HG03159 (cell line): ENCODE measurements at regions not wholly inside any gene's neighbourhood (a gene's known extent, or its start where the extent isn't known, plus 50 kb on each side); places are given as distances from the start of the nearest gene placed in this dataset.
"Not testable (repeated sequence)": the region's sequence is repeated elsewhere in the genome, so short reads cannot be mapped to it uniquely, and the experiment has no call there.

Source experiments
- ATAC-seq: cut with Tn5 transposase; IDR thresholded peaks from one replicate; pipeline ENCODE4 v1.9.1; 2021; ENCODE audit warnings: mild to moderate bottlenecking, moderate library complexity; ENCODE audit not compliant: unreplicated experiment

DNA sequence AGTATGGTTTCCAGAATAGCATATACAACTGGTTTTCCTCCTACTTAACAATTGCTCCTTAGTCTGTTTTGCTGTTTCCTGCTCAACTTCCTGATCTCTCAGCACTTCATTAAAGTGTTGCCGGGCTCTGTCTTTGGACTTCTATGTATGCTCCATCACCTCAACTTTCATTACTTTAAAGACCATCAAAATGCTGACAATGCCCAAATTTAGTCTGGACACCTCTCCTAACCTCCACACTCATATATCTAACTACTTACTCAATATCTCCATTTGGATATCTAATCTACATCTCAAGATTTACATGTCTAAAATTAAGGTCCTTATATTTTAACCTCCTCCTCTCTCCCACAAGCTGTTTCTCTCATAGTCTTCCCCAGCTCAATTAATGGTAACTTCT lies 54.4 kb upstream of the LGR5 start:
- ATAC-seq = no peak

DNA sequence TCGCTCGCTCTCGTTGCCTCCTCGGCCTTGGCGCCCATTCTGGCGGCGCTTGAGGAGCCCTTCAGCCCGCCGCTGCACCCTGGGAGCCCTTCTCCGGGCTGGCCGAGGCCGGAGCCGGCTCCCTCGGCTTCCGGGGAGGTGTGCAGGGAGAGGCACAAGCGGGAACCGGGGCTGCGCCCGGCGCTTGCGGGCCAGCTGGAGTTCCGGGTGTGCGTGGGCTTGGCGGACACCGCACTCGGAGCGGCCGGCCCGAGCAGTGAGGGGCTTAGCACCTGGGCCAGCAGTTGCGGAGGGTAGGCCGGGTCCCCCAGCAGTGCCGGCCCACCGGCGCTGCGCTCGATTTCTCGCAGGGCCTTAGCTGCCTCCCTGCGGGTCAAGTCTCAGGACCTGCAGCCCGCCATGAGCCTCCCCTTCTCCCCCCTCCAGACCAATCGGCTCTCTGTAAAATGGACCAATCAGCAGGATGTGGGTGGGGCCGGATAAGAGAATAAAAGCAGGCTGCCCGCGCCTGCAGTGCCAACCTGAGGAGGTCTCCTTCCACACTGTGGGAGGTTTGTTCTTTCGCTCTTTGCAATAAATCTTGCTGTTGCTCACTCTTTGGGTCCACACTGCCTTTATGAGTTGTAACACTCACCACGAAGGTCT lies 62.8 kb upstream of the LGR5 start:
- ATAC-seq = not testable (repeated sequence)

DNA sequence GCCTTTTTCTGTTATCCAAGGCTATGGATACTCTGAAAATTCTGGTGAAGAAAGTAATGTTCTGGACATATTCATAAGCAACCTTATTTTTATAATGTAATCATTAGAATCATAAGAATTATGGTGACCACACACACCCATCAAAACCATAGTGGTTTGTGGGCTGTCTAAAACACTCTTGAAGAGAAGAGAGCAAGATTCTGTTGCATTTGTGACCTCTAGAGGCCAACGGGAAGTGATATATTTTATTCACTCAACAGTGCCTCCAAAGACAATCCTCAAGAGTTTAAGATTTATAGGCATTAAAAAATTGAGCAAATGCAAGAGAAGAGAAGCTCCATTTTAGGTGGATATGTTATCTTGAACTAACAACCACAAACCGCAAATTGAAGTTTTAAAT lies 68.5 kb upstream of the LGR5 start:
- no peak for ATAC-seq

DNA sequence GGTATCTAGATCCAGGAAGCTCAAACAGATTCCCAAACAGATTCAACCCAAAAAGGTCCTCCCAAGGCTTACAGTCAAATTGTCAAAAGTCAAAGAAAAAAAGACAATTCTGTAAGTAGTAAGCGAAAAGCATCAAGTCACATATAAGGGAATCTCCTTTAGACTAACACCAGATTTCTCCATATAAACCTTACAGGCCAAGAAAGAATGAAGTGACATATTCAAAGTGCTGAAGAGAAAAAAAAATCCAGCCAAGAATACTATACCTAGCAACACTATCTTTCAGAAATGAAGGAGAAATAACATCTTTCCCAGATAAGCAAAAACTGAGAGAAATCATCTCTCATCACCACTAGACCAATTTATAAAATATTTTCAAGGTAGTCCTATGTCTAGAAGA lies 79.6 kb upstream of the LGR5 start:
- ATAC-seq = no peak

DNA sequence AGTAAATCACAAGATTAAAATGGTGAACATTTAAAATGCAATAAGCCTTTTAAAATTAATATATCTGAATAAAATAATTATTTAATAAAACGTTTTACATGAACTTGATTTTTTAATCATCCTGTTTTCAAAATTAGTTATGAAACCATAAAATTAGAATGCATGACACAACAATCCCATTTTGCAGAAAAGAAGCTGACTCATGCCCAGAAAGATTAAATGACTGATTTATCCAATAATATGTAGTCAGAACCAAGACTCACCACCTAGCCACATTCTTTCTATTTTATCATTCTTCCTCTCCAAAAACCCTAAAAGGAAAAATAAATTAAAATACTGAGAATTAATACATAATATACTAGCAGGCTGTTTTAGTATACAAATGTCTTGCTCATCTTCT lies 83.0 kb upstream of the LGR5 start:
- no peak for ATAC-seq

DNA sequence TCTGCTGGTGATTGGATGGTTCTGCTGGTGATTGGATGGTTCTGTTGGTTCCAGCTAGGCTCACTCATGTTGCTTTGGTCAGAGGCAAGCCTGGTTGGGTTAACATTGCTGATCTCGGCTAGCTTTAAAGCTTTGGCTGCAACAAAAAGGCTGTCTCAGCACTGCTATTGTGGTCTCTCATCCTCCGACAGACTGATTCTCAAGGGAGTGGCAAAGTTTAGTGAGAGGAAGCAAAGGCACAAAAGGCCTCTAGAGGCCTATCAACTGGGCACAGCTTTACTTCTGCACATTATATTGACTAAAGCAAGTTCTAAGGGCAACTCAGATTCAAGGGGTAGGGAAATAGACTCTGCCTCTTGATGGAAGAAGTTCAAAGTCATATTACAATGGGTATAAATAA lies 84.7 kb upstream of the LGR5 start:
- no peak for ATAC-seq

DNA sequence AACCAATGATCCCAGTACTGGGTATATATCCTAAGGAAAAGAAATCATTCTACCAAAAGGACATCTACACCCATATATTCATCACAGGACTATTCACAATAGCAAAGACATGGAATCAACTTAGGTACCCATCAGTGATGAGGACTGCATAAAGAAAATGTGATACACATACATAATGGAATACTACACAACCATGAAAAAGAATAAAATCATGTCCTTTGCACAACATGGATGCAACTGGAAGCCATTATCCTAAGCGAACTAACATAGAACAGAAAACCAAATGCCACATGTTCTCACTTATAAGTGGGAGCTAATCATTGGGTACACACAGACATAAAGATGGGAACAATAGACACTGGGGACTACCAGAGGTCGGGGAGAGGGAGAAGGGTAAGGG lies 86.0 kb upstream of the LGR5 start:
- no peak for ATAC-seq

DNA sequence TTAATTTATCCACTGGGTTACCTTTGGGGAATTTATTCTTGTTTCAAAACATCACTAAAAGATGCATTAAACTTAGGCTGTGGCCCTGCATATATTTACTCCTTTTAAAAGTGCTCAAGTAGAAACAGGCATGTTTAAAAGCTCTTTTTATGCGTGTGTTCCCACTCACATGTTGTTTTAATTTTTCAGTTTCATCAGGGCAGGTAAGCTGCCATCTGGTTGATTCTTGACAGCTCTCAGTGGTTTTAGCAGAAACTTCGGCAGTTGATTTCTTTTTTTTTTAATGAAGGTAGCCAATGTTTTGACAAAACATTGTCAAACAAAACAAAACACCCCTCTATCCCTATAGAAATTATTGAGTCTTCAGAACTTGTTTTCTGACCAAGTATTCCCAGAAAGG lies 89.6 kb upstream of the LGR5 start:
- ATAC-seq = no peak

DNA sequence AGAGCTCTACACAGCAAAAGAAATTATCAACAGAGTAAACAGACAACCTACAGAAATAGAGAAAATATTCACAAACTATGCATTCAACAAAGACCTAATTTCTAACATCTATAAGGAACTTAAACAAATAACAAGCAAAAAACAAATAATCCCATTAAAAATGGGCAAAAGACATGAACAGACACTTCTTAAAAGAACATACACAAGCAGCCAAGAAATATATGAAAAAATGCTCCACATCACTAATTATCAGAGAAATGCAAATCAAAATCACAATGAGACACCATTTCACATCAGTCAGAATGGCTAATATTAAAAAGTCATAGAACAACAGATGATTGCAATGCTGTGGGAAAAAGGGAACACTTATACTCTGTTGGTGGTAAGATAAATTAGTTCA lies 100.7 kb upstream of the LGR5 start:
- no peak for ATAC-seq

DNA sequence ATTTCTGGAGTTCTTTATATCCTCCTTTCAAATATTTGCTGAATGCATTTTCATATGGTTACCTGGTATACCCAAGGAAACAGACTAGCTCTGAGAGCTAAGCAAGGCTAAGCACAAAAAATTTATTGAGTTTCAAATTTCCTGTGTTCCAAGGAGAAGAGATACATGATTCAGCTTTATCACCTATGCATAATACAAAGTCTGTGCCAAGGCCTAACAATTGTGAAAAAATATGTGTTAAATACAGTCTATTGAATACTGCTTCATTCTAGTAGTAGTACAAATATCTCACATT lies 103.7 kb upstream of the LGR5 start:
- ATAC-seq = no peak

DNA sequence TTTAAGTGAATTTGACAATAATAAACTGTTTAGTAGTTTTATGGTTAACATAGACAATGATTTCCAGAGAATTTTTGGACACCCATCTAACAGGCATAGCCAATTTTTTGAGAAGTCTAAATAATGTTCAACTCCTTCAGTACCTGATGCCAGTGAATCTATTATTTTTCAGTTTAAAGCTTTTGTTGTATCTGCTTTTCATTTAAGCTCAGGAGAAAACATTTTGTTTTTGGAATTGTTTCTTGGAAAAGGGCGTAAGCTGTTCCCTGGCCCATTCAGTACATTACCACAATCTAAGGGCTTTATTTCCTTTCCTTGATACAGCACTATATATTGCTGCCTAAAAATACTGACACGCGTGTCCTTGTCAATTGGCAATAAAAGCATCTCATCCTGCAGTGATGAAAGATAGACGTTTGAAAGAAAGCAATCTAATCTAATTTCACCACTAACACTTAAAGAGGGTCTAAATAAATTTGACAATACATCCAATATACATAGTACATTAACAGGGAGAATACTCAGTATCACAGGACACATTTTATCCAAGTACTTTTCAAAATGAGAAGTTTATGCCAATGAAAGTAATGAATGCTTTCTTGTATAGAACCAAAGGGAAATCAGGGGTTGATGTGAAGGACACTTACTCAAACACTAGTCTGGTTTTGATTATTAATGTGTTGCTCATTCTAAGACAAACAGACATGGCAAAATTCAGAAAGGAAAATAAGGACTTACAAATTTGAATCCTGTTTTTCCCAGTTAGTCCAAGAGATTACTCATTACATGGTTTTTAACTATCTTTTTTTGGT lies 104.2 kb upstream of the LGR5 start:
- ATAC-seq = no peak

DNA sequence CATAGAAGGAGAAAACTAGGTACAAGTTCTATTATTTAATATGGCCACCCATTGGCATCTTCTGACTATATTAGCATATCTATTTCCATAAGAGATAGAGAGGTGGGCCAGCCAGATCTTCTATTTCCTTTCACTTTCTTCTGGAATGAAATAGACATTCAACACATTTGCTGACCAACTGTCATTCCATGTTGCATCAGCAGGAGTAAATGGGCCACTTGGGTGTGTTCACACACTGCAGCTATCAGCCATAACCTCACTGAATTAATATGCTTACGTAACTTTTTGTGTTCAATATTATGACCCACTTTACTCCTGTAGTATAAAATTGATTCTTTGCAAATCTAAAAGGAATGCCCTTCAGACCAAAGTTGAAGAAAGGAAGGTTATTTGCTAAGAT lies 106.2 kb upstream of the LGR5 start:
- ATAC-seq = no peak

DNA sequence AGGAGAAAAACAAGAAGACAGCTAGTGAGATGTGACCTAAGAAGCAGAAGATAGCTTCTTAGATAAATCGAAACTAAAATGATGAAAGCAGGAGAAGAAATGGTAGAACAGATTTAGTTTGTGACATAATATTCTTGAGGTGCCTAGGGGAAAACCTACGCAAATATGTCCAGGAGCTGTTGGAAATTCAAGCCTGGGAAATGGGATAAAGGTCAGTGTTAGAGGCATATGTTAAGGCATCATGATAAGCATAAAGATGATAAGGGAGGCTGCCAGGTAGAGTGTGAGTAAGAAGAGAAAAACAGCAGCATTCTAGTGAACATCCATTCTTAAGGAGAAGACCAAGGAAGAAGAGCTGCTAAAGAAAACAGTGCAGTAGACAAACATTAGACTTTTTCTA lies 109.6 kb upstream of the LGR5 start:
- no peak for ATAC-seq

DNA sequence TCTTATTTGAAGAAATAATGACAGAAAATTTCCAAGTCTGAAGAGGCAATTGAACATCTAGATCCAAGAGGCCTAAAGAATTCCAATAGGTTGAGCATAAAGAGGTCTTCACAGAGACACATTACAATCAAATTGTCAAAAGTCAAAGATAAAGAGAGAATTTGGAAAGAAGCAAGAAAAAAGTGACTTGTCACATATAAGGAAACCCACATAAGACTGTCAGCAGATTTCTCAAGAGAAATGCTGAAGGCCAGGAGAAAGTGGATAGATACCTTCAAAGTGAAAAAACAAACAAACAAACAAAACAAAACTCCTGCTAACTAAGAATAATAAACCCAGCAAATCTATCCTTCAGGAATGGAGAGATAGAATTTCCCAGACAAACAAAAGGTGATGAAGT lies 118.1 kb upstream of the LGR5 start:
- no peak for ATAC-seq

DNA sequence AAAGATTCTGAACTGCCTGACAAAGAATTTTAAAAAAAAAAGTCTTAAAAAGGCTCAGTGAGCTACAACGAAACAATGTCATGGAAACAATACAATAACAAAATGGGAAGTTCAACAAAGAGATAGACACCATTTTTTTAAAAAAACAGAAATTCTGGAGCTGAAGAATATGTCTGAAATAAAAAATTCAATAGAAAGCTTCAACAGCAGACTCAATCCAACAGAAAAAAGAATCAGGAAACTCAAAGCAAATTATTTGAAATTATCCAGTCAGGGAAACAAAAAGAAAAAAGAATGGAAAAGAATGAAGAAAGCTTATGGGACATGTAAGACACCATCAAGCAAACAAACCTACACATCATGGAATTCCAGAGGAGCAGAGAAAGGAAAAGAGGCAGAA lies 118.5 kb upstream of the LGR5 start:
- no peak for ATAC-seq

DNA sequence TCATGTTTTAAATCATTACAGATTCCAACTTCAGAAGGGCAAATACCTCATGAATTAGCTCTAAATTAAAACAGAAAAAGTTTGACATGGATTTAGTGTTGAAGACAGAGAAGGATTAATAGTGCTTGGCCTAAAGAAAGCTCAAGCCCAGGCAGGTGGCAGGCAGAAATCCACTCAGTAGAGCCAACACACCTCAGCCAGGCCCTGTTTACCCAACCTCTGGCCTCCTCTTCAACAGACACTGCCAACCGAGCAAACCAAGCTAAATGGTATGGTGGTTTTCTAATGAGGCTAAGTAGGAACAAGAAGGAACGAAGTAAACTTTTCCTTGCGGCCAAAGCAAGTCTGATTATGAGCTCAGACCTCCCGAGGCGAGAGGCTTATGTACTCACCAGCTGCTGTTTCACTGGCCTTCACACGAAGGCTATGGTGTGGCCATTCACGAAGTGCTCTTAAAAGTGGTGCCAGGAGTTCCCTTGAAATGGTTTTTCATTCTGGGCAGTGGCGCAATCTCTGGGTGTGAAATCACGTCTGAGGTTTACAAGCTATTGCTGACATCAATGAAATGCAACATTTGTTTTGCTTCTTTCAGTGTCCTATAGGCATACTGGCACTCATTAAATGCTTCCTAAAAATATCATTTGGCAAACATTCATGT lies 124.1 kb upstream of the LGR5 start:
- no peak for ATAC-seq

DNA sequence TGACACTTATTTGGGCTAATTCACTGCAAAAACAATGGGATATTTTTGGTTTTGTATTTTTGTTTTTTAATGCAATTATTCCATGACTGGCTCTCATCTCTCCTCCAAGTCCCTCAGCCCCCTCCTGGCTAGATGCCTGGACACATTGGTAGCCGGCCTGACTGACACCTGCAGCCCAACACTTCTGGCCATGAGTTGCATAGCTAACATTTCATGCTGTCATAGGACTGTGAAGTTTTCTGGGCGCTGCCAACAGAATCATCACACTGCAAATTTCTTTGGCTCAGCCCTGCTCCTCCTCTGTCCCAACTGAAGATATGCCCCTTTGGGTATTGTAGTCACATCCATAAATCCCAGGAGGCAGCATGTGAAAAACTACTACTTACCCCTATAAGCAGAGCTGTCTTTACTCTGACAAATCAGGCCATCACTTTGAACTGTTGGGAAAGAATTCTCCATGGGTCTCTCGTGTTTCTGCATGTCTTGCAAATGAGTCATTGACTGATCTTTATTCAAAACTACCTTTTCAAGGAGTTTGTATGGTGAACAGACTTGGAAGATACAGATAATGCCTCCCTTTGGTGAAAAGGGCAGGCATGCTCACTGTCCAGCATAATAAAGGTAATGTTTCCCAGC lies 126.7 kb upstream of the LGR5 start:
- no peak for ATAC-seq

DNA sequence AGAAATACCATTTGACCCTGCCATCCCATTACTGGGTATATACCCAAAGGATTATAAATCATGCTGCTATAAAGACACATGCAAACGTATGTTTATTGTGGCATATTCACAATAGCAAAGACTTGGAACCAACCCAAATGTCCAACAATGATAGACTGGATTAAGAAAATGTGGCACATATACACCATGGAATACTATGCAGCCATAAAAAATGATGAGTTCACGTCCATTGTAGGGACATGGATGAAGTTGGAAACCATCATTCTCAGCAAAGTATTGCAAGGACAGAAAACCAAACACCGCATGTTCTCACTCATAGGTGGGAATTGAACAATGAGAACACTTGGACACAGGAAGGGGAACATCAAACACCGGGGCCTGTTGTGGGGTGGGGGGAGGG lies 128.0 kb upstream of the LGR5 start:
- not testable (repeated sequence) for ATAC-seq

DNA sequence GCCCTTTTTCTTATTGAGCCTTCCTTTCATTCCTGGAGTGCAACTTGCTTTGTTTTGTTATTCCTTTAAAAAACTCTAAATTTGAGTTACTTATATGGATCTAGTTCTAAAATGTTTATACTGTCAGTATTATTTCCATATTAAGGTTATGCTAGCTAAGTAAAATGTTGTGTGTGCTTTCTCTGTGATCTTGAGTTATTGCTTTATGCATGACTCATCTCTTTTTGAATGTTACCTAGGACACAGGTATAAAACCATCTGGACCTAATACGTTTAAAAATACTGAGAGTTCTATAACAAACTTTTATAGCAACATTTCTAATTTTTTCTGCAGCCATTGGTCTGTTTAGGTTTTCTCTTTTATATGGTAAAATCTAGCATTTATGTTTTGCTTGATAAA lies 132.8 kb upstream of the LGR5 start:
- no peak for ATAC-seq

DNA sequence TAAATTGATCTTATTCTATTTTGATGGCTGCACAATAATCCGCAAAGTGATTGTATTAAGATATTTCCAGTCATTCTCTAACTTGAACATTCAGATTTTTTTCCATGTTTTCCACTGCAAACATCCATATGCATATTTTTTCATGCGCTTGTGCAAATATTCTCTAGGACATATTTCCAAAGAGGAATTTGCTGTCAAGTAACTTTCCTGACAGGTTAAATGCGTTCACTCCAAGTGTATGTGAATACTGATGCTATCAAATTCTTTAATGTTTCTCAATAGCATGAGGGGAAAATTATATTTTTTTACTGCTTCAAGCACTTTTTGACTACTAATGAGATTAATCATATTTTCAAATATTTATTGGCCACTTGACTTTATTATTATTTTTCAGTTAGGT lies 135.3 kb upstream of the LGR5 start:
- ATAC-seq = no peak

DNA sequence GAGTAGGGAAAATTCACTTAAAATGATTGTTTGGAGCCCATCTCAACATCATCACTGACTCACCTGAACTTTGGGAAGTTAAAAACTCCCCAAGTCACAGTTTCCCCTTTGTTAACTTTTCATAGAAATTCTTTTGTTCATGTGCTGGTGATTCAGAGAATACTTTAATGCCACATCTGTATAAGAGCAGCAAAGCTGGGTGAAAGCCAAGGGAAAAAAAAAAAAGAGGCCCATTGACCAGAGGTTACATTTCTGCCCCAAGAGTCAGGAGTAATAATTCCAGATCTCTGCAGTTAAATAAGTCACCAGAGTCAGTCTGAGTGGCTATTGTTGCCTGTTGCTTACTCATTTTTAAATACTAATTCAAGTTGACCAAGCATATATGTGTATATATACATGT lies 136.4 kb upstream of the LGR5 start:
- ATAC-seq = no peak
